Hepatocyte (in vitro differentiated cells): ENCODE measurements at regions not wholly inside any gene's neighbourhood (a gene's known extent, or its start where the extent isn't known, plus 50 kb on each side); places are given as distances from the start of the nearest gene placed in this dataset.

Experiments
- DNase-seq: peaks from one replicate; pipeline ENCODE4 v3.0.0-alpha.2; 2016; ENCODE audit warnings: low spot score
- H2AFZ ChIP-seq: fragments of 200-600 bp; sonication (generic); 2 replicates; pipeline ENCODE4 v1.6.0; 2016; ENCODE audit warnings: antibody characterized with exemption, mild to moderate bottlenecking
- H3K27ac ChIP-seq: fragments of 200-600 bp; sonication (generic); 2 replicates; pipeline ENCODE4 v1.5.1; 2016; ENCODE audit warnings: mild to moderate bottlenecking
- H3K27me3 ChIP-seq: fragments of 200-600 bp; sonication (generic); 2 replicates; pipeline ENCODE4 v1.6.1; 2016
- H3K36me3 ChIP-seq: fragments of 200-600 bp; sonication (generic); replicated peaks from 2 replicates; pipeline ENCODE4 v1.5.1; 2016; ENCODE audit warnings: low read depth; ENCODE audit not compliant: insufficient read depth
- H3K4me1 ChIP-seq: fragments of 200-600 bp; sonication (generic); 2 replicates; pipeline ENCODE4 v1.5.1; 2016; ENCODE audit warnings: mild to moderate bottlenecking, moderate library complexity; ENCODE audit not compliant: insufficient read depth
- H3K4me2 ChIP-seq: fragments of 200-600 bp; sonication (generic); 2 replicates; pipeline ENCODE4 v1.6.0; 2016
- H3K4me3 ChIP-seq: fragments of 200-600 bp; sonication (generic); 2 replicates; pipeline ENCODE4 v1.5.1; 2016; ENCODE audit warnings: mild to moderate bottlenecking
- H3K79me2 ChIP-seq: fragments of 200-600 bp; sonication (generic); 2 replicates; pipeline ENCODE4 v1.6.0; 2017; ENCODE audit warnings: mild to moderate bottlenecking
- H3K9me2 ChIP-seq: fragments of 200-600 bp; sonication (generic); replicated peaks from 2 replicates; pipeline ENCODE4 v1.6.0; 2017; ENCODE audit warnings: mild to moderate bottlenecking; ENCODE audit not compliant: insufficient read depth
- H3K9me3 ChIP-seq: fragments of 200-600 bp; sonication (generic); 2 replicates; pipeline ENCODE4 v1.5.1; 2016; ENCODE audit warnings: low read depth, mild to moderate bottlenecking
- H4K20me1 ChIP-seq: fragments of 200-600 bp; sonication (generic); 2 replicates; pipeline ENCODE4 v1.6.0; 2016; ENCODE audit warnings: mild to moderate bottlenecking; ENCODE audit not compliant: insufficient read depth, poor library complexity, severe bottlenecking
- EZH2 ChIP-seq: fragments of 200-600 bp; sonication (generic); IDR thresholded peaks from 2 replicates; pipeline ENCODE4 v1.6.1; 2016; ENCODE audit warnings: antibody characterized with exemption, mild to moderate bottlenecking, borderline replicate concordance
- EZH2phosphoT487 ChIP-seq: fragments of 200-600 bp; sonication (generic); IDR thresholded peaks from one replicate; pipeline ENCODE4 v1.6.1; 2018; ENCODE audit warnings: antibody characterized with exemption, mild to moderate bottlenecking, low read depth, moderate library complexity; ENCODE audit not compliant: unreplicated experiment, severe bottlenecking
- WGBS: methylation state at CpG from one replicate; pipeline ENCODE4 v1.1.6; 2016; ENCODE audit warnings: low lambda C conversion rate; ENCODE audit errors: missing lambda C conversion rate; 5-methylcytosine and 5-hydroxymethylcytosine counted together
- TF ChIP-seq, protein P1 (sequence below): fragments of 200-600 bp; sonication (generic); IDR thresholded peaks from 2 replicates; pipeline ENCODE4 v1.5.1; 2016; ENCODE audit warnings: antibody characterized with exemption, mild to moderate bottlenecking; ENCODE audit not compliant: poor library complexity

DNA sequence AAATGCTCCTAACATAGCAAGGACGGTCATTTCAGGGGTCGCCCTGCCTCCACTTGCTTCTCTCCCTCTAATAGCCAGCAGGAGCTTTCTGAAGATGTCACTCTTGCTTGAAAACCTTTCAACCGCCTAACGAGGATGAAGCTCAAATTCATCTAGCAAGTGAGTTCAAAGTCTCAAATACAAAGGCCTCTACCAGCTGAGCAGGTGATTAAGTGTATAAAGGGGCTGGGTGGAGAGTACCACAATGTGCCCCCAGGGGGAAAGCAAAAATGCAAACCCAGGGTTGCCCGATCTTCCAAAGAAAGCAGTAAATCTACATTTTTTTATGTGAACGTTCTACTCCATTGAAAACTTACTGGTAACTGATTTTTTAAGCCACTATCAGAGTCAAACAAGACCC, 50.4 kb upstream of the GRIP2 start:
- peaks cover 10% of the 10 kb centered on the region for H3K27me3 ChIP-seq
- no peak for DNase-seq

DNA sequence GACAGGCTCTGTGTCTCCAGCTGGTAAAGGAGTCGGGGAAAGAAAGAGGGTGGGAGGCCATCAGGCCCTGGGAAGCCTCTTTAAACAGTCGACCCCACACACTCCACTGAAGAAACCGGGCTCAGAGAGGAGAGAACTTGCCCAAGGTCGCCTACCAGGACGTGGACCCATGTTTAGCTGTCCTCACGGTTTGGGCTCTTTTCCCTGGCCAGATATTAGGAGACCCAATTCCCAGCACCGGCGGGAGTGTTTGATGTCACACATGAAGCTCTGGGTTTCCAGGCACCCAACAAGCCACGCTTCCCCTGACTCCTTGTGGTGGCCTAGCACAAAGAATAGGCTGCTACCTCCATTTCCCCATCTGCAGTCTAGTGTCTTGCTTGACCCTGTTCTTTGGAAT, 52.2 kb upstream of the GRIP2 start:
- H3K27me3 ChIP-seq = peaks cover 10% of the 10 kb centered on the region
- DNase-seq = no peak
- H3K36me3 ChIP-seq = no peaks in the 10 kb centered on the region
- no peak for TF ChIP-seq EZH2
- TF ChIP-seq, protein P1, sequence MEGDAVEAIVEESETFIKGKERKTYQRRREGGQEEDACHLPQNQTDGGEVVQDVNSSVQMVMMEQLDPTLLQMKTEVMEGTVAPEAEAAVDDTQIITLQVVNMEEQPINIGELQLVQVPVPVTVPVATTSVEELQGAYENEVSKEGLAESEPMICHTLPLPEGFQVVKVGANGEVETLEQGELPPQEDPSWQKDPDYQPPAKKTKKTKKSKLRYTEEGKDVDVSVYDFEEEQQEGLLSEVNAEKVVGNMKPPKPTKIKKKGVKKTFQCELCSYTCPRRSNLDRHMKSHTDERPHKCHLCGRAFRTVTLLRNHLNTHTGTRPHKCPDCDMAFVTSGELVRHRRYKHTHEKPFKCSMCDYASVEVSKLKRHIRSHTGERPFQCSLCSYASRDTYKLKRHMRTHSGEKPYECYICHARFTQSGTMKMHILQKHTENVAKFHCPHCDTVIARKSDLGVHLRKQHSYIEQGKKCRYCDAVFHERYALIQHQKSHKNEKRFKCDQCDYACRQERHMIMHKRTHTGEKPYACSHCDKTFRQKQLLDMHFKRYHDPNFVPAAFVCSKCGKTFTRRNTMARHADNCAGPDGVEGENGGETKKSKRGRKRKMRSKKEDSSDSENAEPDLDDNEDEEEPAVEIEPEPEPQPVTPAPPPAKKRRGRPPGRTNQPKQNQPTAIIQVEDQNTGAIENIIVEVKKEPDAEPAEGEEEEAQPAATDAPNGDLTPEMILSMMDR = no peak
- no peak for TF ChIP-seq EZH2phosphoT487
- H3K9me3 ChIP-seq = no peaks in the 10 kb centered on the region
- 90% methylated on average over 8 of the region's 9 CpGs for WGBS
- no peaks in the 10 kb centered on the region for H3K4me1 ChIP-seq
- no peaks in the 10 kb centered on the region for H4K20me1 ChIP-seq
- H3K4me3 ChIP-seq = no peak overlapping the region
- H3K9me2 ChIP-seq = no peaks in the 10 kb centered on the region
- no peak overlapping the region for H2AFZ ChIP-seq
- H3K79me2 ChIP-seq = no peaks in the 10 kb centered on the region
- H3K27ac ChIP-seq = no peak overlapping the region
- no peak overlapping the region for H3K4me2 ChIP-seq

More for the DNA sequence above, 50.4 kb upstream of the GRIP2 start:
- Histone ChIP-seq H3K4me3 (no peak overlapping the region), H2AFZ (no peak overlapping the region), H3K4me1 (no peaks in the 10 kb centered on the region), H3K36me3 (no peaks in the 10 kb centered on the region), H3K4me2 (no peak overlapping the region), H4K20me1 (no peaks in the 10 kb centered on the region), H3K9me2 (no peaks in the 10 kb centered on the region), H3K27ac (no peak overlapping the region), H3K79me2 (no peaks in the 10 kb centered on the region), H3K9me3 (no peaks in the 10 kb centered on the region)
- TF ChIP-seq EZH2phosphoT487 (no peak), EZH2 (no peak)
- TF ChIP-seq, protein P1 = no peak
- WGBS = 57% methylated on average over 6 of the region's 6 CpGs

DNA sequence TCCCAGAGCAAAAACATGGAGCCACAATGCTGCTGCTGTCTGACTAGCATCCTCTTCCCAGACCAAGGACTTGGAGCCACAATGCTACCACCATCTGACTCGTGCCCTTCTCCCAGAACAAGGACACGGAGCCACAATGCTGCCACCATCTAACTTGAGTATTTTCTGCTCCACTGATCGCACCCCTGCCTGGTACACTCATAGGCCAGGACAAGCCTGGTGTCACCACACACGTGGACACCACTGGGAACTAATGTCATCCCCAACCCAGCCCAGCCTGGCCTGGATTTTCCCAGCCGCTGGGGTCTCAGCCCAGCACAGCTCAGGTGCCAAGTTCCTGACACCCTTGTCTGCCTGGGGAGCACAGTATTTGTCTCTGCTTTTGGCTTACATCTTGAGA, 52.7 kb upstream of the GRIP2 start:
- Histone ChIP-seq H3K27ac (no peak overlapping the region), H3K9me2 (no peaks in the 10 kb centered on the region), H2AFZ (no peak overlapping the region), H4K20me1 (no peaks in the 10 kb centered on the region), H3K4me1 (no peaks in the 10 kb centered on the region), H3K4me2 (no peak overlapping the region), H3K27me3 (peaks cover 10% of the 10 kb centered on the region), H3K79me2 (no peaks in the 10 kb centered on the region), H3K36me3 (no peaks in the 10 kb centered on the region), H3K9me3 (no peaks in the 10 kb centered on the region), H3K4me3 (no peak overlapping the region)
- 75% methylated on average over 5 of the region's 5 CpGs for WGBS
- no peak for DNase-seq
- TF ChIP-seq EZH2phosphoT487 = no peak
- TF ChIP-seq, protein P1 = no peak
- no peak for TF ChIP-seq EZH2

DNA sequence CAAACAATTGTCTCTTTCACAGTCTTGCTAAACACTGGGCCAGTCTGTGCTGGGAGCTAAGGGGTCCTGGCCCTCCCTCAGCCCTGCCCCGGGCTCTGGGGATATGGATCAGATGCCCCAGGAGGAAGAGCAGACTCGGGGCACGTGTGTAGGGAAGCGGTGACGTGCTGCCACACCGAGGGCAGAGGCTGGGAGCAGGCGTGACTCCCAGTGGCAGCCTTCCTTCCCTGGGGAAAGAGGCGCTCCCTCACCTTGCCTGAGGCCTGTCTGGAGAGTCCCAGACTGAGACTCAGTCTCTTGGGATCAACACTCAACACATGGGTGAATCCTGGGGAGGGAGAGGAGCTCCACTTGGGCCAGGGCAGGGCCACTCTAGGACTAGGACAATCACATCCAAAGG, 54.1 kb upstream of the GRIP2 start:
- H3K27me3 ChIP-seq = peaks cover 10% of the 10 kb centered on the region
- H3K4me2 ChIP-seq = no peak overlapping the region
- H3K79me2 ChIP-seq = no peaks in the 10 kb centered on the region
- H2AFZ ChIP-seq = no peak overlapping the region
- no peak overlapping the region for H3K4me3 ChIP-seq
- no peak for TF ChIP-seq EZH2
- TF ChIP-seq EZH2phosphoT487 = no peak
- TF ChIP-seq, protein P1 = no peak
- no peak for DNase-seq
- WGBS = 71% methylated on average over 8 of the region's 8 CpGs
- H4K20me1 ChIP-seq = no peaks in the 10 kb centered on the region
- H3K9me2 ChIP-seq = no peaks in the 10 kb centered on the region
- no peaks in the 10 kb centered on the region for H3K4me1 ChIP-seq
- no peak overlapping the region for H3K27ac ChIP-seq
- no peaks in the 10 kb centered on the region for H3K9me3 ChIP-seq
- H3K36me3 ChIP-seq = no peaks in the 10 kb centered on the region
